K562 (cell line): ENCODE measurements at regions not wholly inside any gene's neighbourhood (a gene's known extent, or its start where the extent isn't known, plus 50 kb on each side); places are given as distances from the start of the nearest gene placed in this dataset.

ENCODE experiments used
- ATAC-seq: fragments of 200-7000 bp; cut with Tn5 transposase; 3 replicates; pipeline ENCODE4 v1.9.1; 2020; ENCODE audit warnings: moderate library complexity
- BruUV-seq: library from RNA; stranded (reverse); fragments of 400-500 nt; replicated peaks from 2 replicates; lab custom pipeline; 2021; lab: Mats Ljungman, UMichigan
- CTCF ChIA-PET: fragments of 300-600 bp; formaldehyde crosslinking; extraction: SDS; loops from one replicate; lab custom pipeline; 2021; ENCODE audit warnings: low intra/inter-chr PET ratio; lab: Yijun Ruan, JAX
- POLR2A ChIA-PET: fragments of 300-600, 350-650 bp; sonication (Branson Sonifier 250); formaldehyde crosslinking; extraction: SDS; loops from one replicate; lab custom pipeline; 2021; ENCODE audit warnings: antibody characterized with exemption, inconsistent platforms; lab: Yijun Ruan, JAX
- DNase-seq, 4 experiments: peaks; one replicate each; pipeline versions ENCODE4 v3.0.0 to v3.0.0-alpha.2; 2011 to 2018; ENCODE audit warnings: low spot score in 3 of 4, mixed read lengths in 3 of 4; ENCODE audit errors: extremely low read depth in 1 of 4
- FAIRE-seq: peaks from 2 replicates; lab custom pipeline; 2011; peaks lifted over from hg19 to GRCh38; lab: Jason Lieb, UNC
- H2AFZ ChIP-seq: 2 replicates; pipeline ENCODE4 v1.6.0; 2011; ENCODE audit warnings: low read depth, low read length, control low read depth, inconsistent platforms
- H3K27ac ChIP-seq: fragments of 200-600 bp; 3 replicates; pipeline ENCODE4 v1.8.0; 2011; ENCODE audit warnings: low read depth, mild to moderate bottlenecking, control low read depth, inconsistent platforms, low read length, moderate library complexity, mixed read lengths; ENCODE audit errors: extremely low read depth
- H3K27me3 ChIP-seq, 2 experiments: fragments of 300-600 bp in 1 of 2; 2 replicates in 1 of 2; 3 replicates in 1 of 2; pipeline versions ENCODE4 v1.6.0 to v1.8.0; 2011; ENCODE audit warnings: inconsistent platforms in 2 of 2, low read length in 2 of 2, mild to moderate bottlenecking in 1 of 2, mixed read lengths in 1 of 2, moderate library complexity in 1 of 2; ENCODE audit not compliant: control insufficient read depth in 2 of 2, insufficient read depth in 2 of 2
- H3K36me3 ChIP-seq: fragments of 300-600 bp; 3 replicates; pipeline ENCODE4 v1.8.0; 2011; ENCODE audit warnings: mild to moderate bottlenecking, low read length, inconsistent platforms; ENCODE audit not compliant: control insufficient read depth, insufficient read depth
- H3K4me1 ChIP-seq, 2 experiments: fragments of 200-600 bp in 1 of 2; replicated peaks in 1 of 2; 2 replicates in 1 of 2; 3 replicates in 1 of 2; pipeline versions ENCODE4 v1.5.1 to v1.8.0; 2011; ENCODE audit warnings: inconsistent platforms in 2 of 2, low read length in 2 of 2, mild to moderate bottlenecking in 1 of 2, mixed read lengths in 1 of 2, moderate library complexity in 1 of 2; ENCODE audit not compliant: control insufficient read depth in 2 of 2, insufficient read depth in 2 of 2
- H3K4me2 ChIP-seq: 2 replicates; pipeline ENCODE4 v1.6.1; 2011; ENCODE audit warnings: low read length, control low read depth, inconsistent platforms, mixed read lengths; ENCODE audit not compliant: insufficient read depth
- H3K4me3 ChIP-seq: fragments of 200-600 bp; sonication (generic), shearing (Covaris generic); 2 replicates; pipeline ENCODE4 v1.5.1; 2016; ENCODE audit warnings: control low read depth, inconsistent platforms
- H3K79me2 ChIP-seq: fragments of 200-600 bp; 3 replicates; pipeline ENCODE4 v1.8.0; 2011; ENCODE audit warnings: low read length, inconsistent platforms; ENCODE audit not compliant: control insufficient read depth, insufficient read depth
- H3K9ac ChIP-seq, 2 experiments: 2 replicates each; pipeline versions ENCODE4 v1.6.0 to v1.6.1; 2011; ENCODE audit warnings: low read depth in 2 of 2, low read length in 2 of 2, control low read depth in 1 of 2, inconsistent platforms in 1 of 2, mild to moderate bottlenecking in 1 of 2, mixed read lengths in 1 of 2; ENCODE audit not compliant: insufficient read depth in 1 of 2
- H3K9me1 ChIP-seq: one replicate; pipeline ENCODE4 v1.6.0; 2011; ENCODE audit warnings: inconsistent platforms, mild to moderate bottlenecking, low read length, moderate library complexity; ENCODE audit not compliant: control insufficient read depth, insufficient read depth
- H3K9me3 ChIP-seq: replicated peaks from 2 replicates; pipeline ENCODE4 v1.5.1; 2011; ENCODE audit warnings: low read depth, low read length, inconsistent platforms; ENCODE audit not compliant: control insufficient read depth, insufficient read depth
- H4K20me1 ChIP-seq: replicated peaks from 2 replicates; pipeline ENCODE4 v1.6.1; 2011; ENCODE audit warnings: low read length, inconsistent platforms, mixed read lengths; ENCODE audit not compliant: control insufficient read depth, insufficient read depth
- DDX20 ChIP-seq: fragments of 450-650 bp; IDR thresholded peaks from 2 replicates; pipeline ENCODE4 v1.6.1; 2016; ENCODE audit warnings: missing genetic modification characterization, low read depth, mild to moderate bottlenecking, missing compliant biosample characterization, moderate library complexity
- GABPB2 ChIP-seq: fragments of 250-450 bp; sonication (Bioruptor Pico); conservative IDR thresholded peaks from 2 replicates; pipeline ENCODE4 v1.5.1; 2021; ENCODE audit warnings: mild to moderate bottlenecking
- HDAC6 ChIP-seq: IDR thresholded peaks from 2 replicates; pipeline ENCODE4 v1.6.1; 2012; ENCODE audit warnings: low read depth, mild to moderate bottlenecking, control low read depth, inconsistent platforms, low read length, moderate library complexity
- KAT2B ChIP-seq: IDR thresholded peaks from one replicate; pipeline ENCODE4 v1.6.1; 2012; ENCODE audit warnings: low read depth, mild to moderate bottlenecking, control low read depth, inconsistent platforms, low read length, moderate library complexity
- MAFF ChIP-seq: IDR thresholded peaks from 2 replicates; pipeline ENCODE4 v1.6.1; 2012; ENCODE audit warnings: low read length, improper control_type of control experiment
- MTA3 ChIP-seq: fragments of 450-650 bp; formaldehyde crosslinking; IDR thresholded peaks from 2 replicates; pipeline ENCODE4 v1.6.1; 2017; ENCODE audit warnings: mild to moderate bottlenecking, borderline replicate concordance
- NCOA6 ChIP-seq: fragments of 450-650 bp; IDR thresholded peaks from 2 replicates; pipeline ENCODE4 v1.6.1; 2017; ENCODE audit warnings: mild to moderate bottlenecking
- NFRKB ChIP-seq: fragments of 450-650 bp; IDR thresholded peaks from 2 replicates; pipeline ENCODE4 v1.6.1; 2016; ENCODE audit warnings: low read depth
- OTX1 ChIP-seq: fragments of 450-650 bp; formaldehyde crosslinking; IDR thresholded peaks from 2 replicates; pipeline ENCODE4 v1.4.0; 2022; ENCODE audit warnings: mild to moderate bottlenecking
- PHF21A ChIP-seq: fragments of 450-650 bp; IDR thresholded peaks from 2 replicates; pipeline ENCODE4 v1.6.1; 2017; ENCODE audit warnings: low read depth, borderline replicate concordance
- RBM39 ChIP-seq: fragments of 200-400 bp; formaldehyde crosslinking; optimal IDR thresholded peaks from 2 replicates; pipeline ENCODE3; 2018; ENCODE audit warnings: low read depth, low read length
- RFX1 ChIP-seq: fragments of 450-650 bp; IDR thresholded peaks from 2 replicates; pipeline ENCODE4 v1.6.1; 2016; ENCODE audit warnings: mild to moderate bottlenecking, moderate library complexity
- SAP30 ChIP-seq: fragments of 200-600 bp; sonication (generic); IDR thresholded peaks from 2 replicates; pipeline ENCODE4 v1.6.1; 2012; ENCODE audit warnings: borderline replicate concordance, low read depth, mild to moderate bottlenecking, moderate library complexity, low read length, control low read depth, inconsistent platforms; ENCODE audit not compliant: insufficient read depth, poor library complexity, severe bottlenecking
- SRSF7 ChIP-seq: fragments of 200-400 bp; formaldehyde crosslinking; optimal IDR thresholded peaks from 2 replicates; pipeline ENCODE3; 2017; ENCODE audit warnings: mild to moderate bottlenecking, low read depth, low read length
- TSHZ1 ChIP-seq: fragments of 250-450 bp; sonication (Bioruptor Pico); IDR thresholded peaks from 2 replicates; pipeline ENCODE4 v1.4.0; 2020; ENCODE audit warnings: mild to moderate bottlenecking, moderate library complexity
- UBTF ChIP-seq, 2 experiments: IDR thresholded peaks; 2 replicates each; pipeline ENCODE4 v1.6.1; 2012; ENCODE audit warnings: improper control_type of control experiment in 2 of 2, low read depth in 2 of 2, low read length in 2 of 2, borderline replicate concordance in 1 of 2
- ZNF133 ChIP-seq: fragments of 250-450 bp; sonication (Bioruptor Pico); IDR thresholded peaks from 2 replicates; pipeline ENCODE4 v1.4.0; 2020; ENCODE audit warnings: mild to moderate bottlenecking
- ZNF311 ChIP-seq: fragments of 250-450 bp; sonication (Bioruptor Pico); IDR thresholded peaks from 2 replicates; pipeline ENCODE4 v1.4.0; 2020; ENCODE audit warnings: mild to moderate bottlenecking, moderate library complexity
- ZNF77 ChIP-seq: fragments of 250-450 bp; sonication (Bioruptor Pico); IDR thresholded peaks from 2 replicates; pipeline ENCODE4 v1.5.0; 2020
- WGBS: fragments of 100-300 bp; shearing (Covaris generic); methylation state at CpG from one replicate; pipeline ENCODE4 v1.1.6; 2016; ENCODE audit warnings: low coverage, mixed read lengths; ENCODE audit not compliant: insufficient coverage; ENCODE audit errors: missing lambda C conversion rate; 5-methylcytosine and 5-hydroxymethylcytosine counted together
- in situ Hi-C: fragments of 300-500 bp; cut with MboI; formaldehyde crosslinking; loops from 4 replicates; pipeline ENCODE4 v1.15.0; 2018; ENCODE audit warnings: inconsistent platforms, mixed read lengths
- intact Hi-C: fragments of 100-400 bp; cut with micrococcal nuclease; formaldehyde crosslinking; loops from 2 replicates; pipeline ENCODE4 v1.14.2; 2022

DNA sequence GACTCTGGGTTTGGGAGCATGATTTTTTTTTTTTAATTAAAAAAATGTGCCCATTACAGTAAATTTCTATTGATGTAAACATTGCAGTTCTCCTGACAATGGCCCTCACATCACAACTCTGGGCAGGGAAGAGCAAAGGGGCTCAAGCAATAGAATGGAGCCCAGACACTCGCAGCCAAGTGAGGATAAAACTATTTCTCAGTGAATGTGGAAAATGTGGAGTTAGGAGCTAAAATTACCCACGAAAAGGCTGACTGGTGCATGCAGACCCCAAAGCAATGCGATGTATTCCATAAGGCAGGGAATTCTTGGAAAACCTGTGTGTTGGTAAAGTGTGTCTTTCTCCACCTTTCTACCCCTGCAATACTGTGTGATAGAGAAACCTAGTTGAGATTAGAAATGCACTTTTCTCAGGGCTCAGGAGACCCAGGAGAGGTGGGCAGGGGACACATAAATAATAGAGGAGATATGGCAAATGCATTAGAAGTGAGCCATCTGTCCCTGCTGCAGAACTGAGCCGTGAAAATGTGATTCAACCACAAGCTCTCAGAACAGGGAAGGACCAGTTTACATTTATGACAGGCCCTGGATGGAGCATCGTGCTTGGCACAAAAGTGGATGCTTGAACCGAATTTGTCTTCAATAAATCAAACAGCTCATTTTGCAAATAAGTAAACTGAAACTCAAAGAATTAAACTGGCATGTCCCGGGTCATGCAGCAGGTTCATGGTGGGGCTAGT is 100.1 kb downstream of the MYCN start:
- Histone ChIP-seq H3K9me3 (no peaks in the 10 kb centered on the region), H4K20me1 (no peaks in the 10 kb centered on the region), H3K27me3 (peaks cover 5 to 13% of the 10 kb centered on the region in 2 experiments; a peak in 4 of 5 replicates), H3K4me2 (no peak overlapping the region), H3K9me1 (no peaks in the 10 kb centered on the region), H2AFZ (no peak overlapping the region), H3K79me2 (no peaks in the 10 kb centered on the region), H3K9ac (no peak overlapping the region), H3K27ac (no peak overlapping the region), H3K4me1 (no peaks in the 10 kb centered on the region), H3K4me3 (no peak overlapping the region), H3K36me3 (no peaks in the 10 kb centered on the region)
- intact Hi-C loops (no loop called here), in situ Hi-C loops (no loop called here)
- ChIA-PET CTCF (no interaction called here), POLR2A (no interaction called here)
- TF ChIP-seq RFX1 (no peak), GABPB2 (no peak), MAFF (no peak), OTX1 (no peak), RBM39 (no peak), ZNF77 (no peak), NCOA6 (no peak), DDX20 (tag) (no peak), SRSF7 (no peak), SAP30 (no peak), ZNF133 (CRISPR knock-in tag) (no peak), MTA3 (no peak), PHF21A (no peak), HDAC6 (no peak), TSHZ1 (no peak), KAT2B (no peak), NFRKB (no peak), ZNF311 (CRISPR knock-in tag) (no peak), UBTF (IDR thresholded peaks at IDR 0.05; ENCODE audit: borderline replicate concordance in 1 of 2, low read depth in 2 of 2, low read length in 2 of 2) (no peak)
- no peak for FAIRE-seq
- 1% methylated on average over 7 of the region's 7 CpGs for WGBS
- no TSS peak for BruUV-seq
- ATAC-seq = no peak
- DNase-seq = no peak
